PC-9 (cell line): ENCODE measurements at regions not wholly inside any gene's neighbourhood (a gene's known extent, or its start where the extent isn't known, plus 50 kb on each side); places are given as distances from the start of the nearest gene placed in this dataset.
"Not testable (repeated sequence)": the region's sequence is repeated elsewhere in the genome, so short reads cannot be mapped to it uniquely, and the experiment has no call there.

Source experiments
- BruUV-seq: library from RNA; stranded (reverse); fragments of 400-500 nt; replicated peaks from 2 replicates; lab custom pipeline; 2021; lab: Mats Ljungman, UMichigan
- CTCF ChIA-PET: fragments of 300-600 bp; sonication (Branson Sonifier 250); formaldehyde crosslinking; loops from one replicate; lab custom pipeline; 2022; ENCODE audit warnings: antibody characterized with exemption; lab: Charles Lee
- POLR2A ChIA-PET: fragments of 300-600 bp; sonication (Branson Sonifier 250); formaldehyde crosslinking; loops from one replicate; lab custom pipeline; 2022; ENCODE audit warnings: antibody characterized with exemption; ENCODE audit not compliant: unreplicated experiment; lab: Charles Lee
- DNase-seq, 2 experiments: peaks; one replicate each; pipeline versions ENCODE4 v3.0.0 to v3.0.0-alpha.2; 2015 to 2022; ENCODE audit warnings: mixed read lengths in 1 of 2
- H2AFZ ChIP-seq: fragments of 200-600 bp; sonication (generic); 2 replicates; pipeline ENCODE4 v1.8.1; 2017; ENCODE audit warnings: antibody characterized with exemption
- H3F3A ChIP-seq: fragments of 200-600 bp; sonication (generic); 2 replicates; pipeline ENCODE4 v1.8.1; 2017; ENCODE audit warnings: antibody characterized with exemption, mild to moderate bottlenecking, low read depth; ENCODE audit not compliant: insufficient read depth
- H3K27ac ChIP-seq: fragments of 200-600 bp; sonication (generic); 2 replicates; pipeline ENCODE4 v1.6.1; 2016; ENCODE audit warnings: mixed run types
- H3K27me3 ChIP-seq: fragments of 200-600 bp; sonication (generic); 2 replicates; pipeline ENCODE4 v1.6.1; 2016; ENCODE audit warnings: low read depth, mixed run types; ENCODE audit not compliant: insufficient read depth
- H3K36me3 ChIP-seq: fragments of 200-600 bp; sonication (generic); 2 replicates; pipeline ENCODE4 v1.6.1; 2016; ENCODE audit warnings: low read depth, mixed run types
- H3K4me1 ChIP-seq: fragments of 200-600 bp; sonication (generic); replicated peaks from 2 replicates; pipeline ENCODE4 v1.6.1; 2016; ENCODE audit warnings: mixed run types; ENCODE audit not compliant: insufficient read depth
- H3K4me2 ChIP-seq: fragments of 200-600 bp; sonication (generic); 2 replicates; pipeline ENCODE4 v1.6.1; 2017; ENCODE audit warnings: mixed run types
- H3K4me3 ChIP-seq: fragments of 200-600 bp; sonication (generic); 2 replicates; pipeline ENCODE4 v1.6.1; 2016; ENCODE audit warnings: mixed run types
- H3K79me2 ChIP-seq: fragments of 200-600 bp; sonication (generic); 2 replicates; pipeline ENCODE4 v1.6.1; 2017; ENCODE audit warnings: low read depth, mixed run types
- H3K9me2 ChIP-seq: fragments of 200-600 bp; sonication (generic); 2 replicates; pipeline ENCODE4 v1.8.1; 2017; ENCODE audit warnings: mild to moderate bottlenecking; ENCODE audit not compliant: insufficient read depth
- H3K9me3 ChIP-seq: fragments of 200-600 bp; sonication (generic); 2 replicates; pipeline ENCODE4 v1.8.1; 2016; ENCODE audit warnings: low read depth; ENCODE audit not compliant: insufficient read depth
- H4K20me1 ChIP-seq: fragments of 200-600 bp; sonication (generic); 2 replicates; pipeline ENCODE4 v1.8.1; 2017; ENCODE audit not compliant: insufficient read depth
- EZH2 ChIP-seq: fragments of 200-600 bp; sonication (generic); IDR thresholded peaks from 2 replicates; pipeline ENCODE4 v1.8.0; 2017; ENCODE audit warnings: antibody characterized with exemption, low read depth
- intact Hi-C: fragments of 100-400 bp; cut with micrococcal nuclease; formaldehyde crosslinking; loops from one replicate; pipeline ENCODE4 v1.10.0; 2022; ENCODE audit not compliant: unreplicated experiment
- TF ChIP-seq, protein P1 (sequence below): fragments of 200-600 bp; sonication (generic); conservative IDR thresholded peaks from 2 replicates; pipeline ENCODE4 v1.6.1; 2017; ENCODE audit warnings: mixed run types, antibody characterized with exemption, mild to moderate bottlenecking, moderate library complexity

DNA sequence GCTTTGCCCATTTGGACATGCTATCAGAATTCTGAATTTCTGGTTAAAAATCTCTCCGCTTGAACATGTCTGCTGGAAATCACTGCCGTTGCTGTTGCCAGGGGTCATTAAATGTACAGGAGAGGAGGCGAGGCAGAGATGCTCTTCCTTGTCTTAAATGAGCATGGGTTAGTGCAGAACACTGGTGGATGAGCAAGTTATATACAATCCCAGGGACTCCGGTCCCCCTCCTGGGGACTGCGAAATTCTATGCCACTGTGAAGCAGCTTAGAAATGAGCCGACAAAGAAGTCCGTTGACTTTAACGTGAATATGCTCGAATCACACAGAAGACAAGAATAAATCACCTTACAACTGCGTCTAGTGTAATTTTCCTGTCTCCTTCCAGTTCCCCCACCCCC is 95.1 kb upstream of the KLHL14 start:
- no peak overlapping the region for H3K27ac ChIP-seq
- H3K79me2 ChIP-seq, result no peaks in the 10 kb centered on the region
- H3K4me2 ChIP-seq, result no peak overlapping the region
- H2AFZ ChIP-seq, result no peak overlapping the region
- H3F3A ChIP-seq, result no peaks in the 10 kb centered on the region
- H3K27me3 ChIP-seq, result no peaks in the 10 kb centered on the region
- DNase-seq, result no peak
- intact Hi-C loops, result no loop called here
- H3K4me3 ChIP-seq, result no peak overlapping the region
- no peaks in the 10 kb centered on the region for H3K9me2 ChIP-seq
- H3K4me1 ChIP-seq, result no peaks in the 10 kb centered on the region
- CTCF ChIA-PET, result no interaction called here
- no peaks in the 10 kb centered on the region for H3K36me3 ChIP-seq
- POLR2A ChIA-PET, result interaction anchor here (0.6 kb wide), 1 partner anchor 116 kb away, joined by 10 read pairs; no protein-coding TSS in a partner anchor
- TF ChIP-seq, protein P1, sequence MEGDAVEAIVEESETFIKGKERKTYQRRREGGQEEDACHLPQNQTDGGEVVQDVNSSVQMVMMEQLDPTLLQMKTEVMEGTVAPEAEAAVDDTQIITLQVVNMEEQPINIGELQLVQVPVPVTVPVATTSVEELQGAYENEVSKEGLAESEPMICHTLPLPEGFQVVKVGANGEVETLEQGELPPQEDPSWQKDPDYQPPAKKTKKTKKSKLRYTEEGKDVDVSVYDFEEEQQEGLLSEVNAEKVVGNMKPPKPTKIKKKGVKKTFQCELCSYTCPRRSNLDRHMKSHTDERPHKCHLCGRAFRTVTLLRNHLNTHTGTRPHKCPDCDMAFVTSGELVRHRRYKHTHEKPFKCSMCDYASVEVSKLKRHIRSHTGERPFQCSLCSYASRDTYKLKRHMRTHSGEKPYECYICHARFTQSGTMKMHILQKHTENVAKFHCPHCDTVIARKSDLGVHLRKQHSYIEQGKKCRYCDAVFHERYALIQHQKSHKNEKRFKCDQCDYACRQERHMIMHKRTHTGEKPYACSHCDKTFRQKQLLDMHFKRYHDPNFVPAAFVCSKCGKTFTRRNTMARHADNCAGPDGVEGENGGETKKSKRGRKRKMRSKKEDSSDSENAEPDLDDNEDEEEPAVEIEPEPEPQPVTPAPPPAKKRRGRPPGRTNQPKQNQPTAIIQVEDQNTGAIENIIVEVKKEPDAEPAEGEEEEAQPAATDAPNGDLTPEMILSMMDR, result no peak
- no peak for TF ChIP-seq EZH2
- H3K9me3 ChIP-seq, result no peaks in the 10 kb centered on the region
- no TSS peak for BruUV-seq
- no peaks in the 10 kb centered on the region for H4K20me1 ChIP-seq

- Histone ChIP-seq H3K4me3 (no peak overlapping the region), H3K9me3 (no peaks in the 10 kb centered on the region), H3K79me2 (no peaks in the 10 kb centered on the region), H3K9me2 (no peaks in the 10 kb centered on the region), H3K36me3 (no peaks in the 10 kb centered on the region), H3K27ac (no peak overlapping the region), H3K4me2 (no peak overlapping the region), H3K27me3 (no peaks in the 10 kb centered on the region), H2AFZ (no peak overlapping the region), H4K20me1 (no peaks in the 10 kb centered on the region), H3F3A (no peaks in the 10 kb centered on the region), H3K4me1 (no peaks in the 10 kb centered on the region)
- intact Hi-C loops, result no loop called here
- DNase-seq, result no peak
- BruUV-seq, result no TSS peak
- TF ChIP-seq, protein P1, result no peak
- no peak for TF ChIP-seq EZH2
- POLR2A ChIA-PET, result no interaction called here
- CTCF ChIA-PET, result no interaction called here
These were observed 94.5 kb upstream of the KLHL14 start for GRCh38 chr18:32867330-32867729.

DNA sequence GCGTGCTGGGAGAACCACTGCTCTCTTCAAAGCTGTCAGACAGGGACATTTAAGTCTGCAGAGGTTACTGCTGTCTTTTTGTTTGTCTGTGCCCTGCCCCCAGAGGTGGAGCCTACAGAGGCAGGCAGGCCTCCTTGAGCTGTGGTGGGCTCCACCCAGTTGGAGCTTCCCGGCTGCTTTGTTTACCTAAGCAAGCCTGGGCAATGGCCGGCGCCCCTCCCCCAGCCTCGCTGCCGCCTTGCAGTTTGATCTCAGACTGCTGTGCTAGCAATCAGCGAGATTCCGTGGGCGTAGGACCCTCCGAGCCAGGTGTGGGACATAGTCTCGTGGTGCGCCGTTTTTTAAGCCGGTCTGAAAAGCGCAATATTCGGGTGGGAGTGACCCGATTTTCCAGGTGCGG is 89.2 kb upstream of the KLHL14 start:
- H3K36me3 ChIP-seq, BruUV-seq, H3F3A ChIP-seq, H3K79me2 ChIP-seq, H3K9me2 ChIP-seq, DNase-seq, intact Hi-C loops, POLR2A ChIA-PET, H3K27ac ChIP-seq, H2AFZ ChIP-seq, H3K4me2 ChIP-seq, H3K4me3 ChIP-seq, H4K20me1 ChIP-seq, H3K9me3 ChIP-seq, H3K4me1 ChIP-seq, H3K27me3 ChIP-seq, CTCF ChIA-PET: not testable (repeated sequence)

DNA sequence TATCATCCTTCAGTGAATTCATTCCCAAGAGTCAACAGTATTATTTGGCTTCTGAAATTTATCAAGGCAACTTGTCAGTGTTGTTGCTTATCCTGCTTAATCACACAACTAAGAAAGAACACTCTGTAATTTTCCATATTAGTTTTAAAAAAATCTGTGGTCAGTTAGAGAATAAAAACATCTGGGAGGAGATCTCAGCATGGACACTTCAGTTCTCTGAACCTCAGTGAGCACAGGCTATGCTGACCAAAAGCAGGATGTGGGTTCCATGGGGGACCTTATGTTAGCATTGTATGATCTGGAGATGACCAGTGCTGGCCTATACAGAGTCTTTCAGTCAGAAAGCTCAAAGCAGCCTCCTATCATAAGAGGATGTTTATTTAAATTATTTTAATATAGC is 79.1 kb upstream of the KLHL14 start:
- no peaks in the 10 kb centered on the region for H3F3A ChIP-seq
- ChIA-PET POLR2A (no interaction called here), CTCF (no interaction called here)
- no peak for TF ChIP-seq EZH2
- TF ChIP-seq, protein P1, result no peak
- intact Hi-C loops, result no loop called here
- H2AFZ ChIP-seq, result no peak overlapping the region
- H3K9me2 ChIP-seq, result no peaks in the 10 kb centered on the region
- H3K4me2 ChIP-seq, result no peak overlapping the region
- no peaks in the 10 kb centered on the region for H4K20me1 ChIP-seq
- no peaks in the 10 kb centered on the region for H3K79me2 ChIP-seq
- H3K27ac ChIP-seq, result no peak overlapping the region
- no peaks in the 10 kb centered on the region for H3K4me1 ChIP-seq
- H3K36me3 ChIP-seq, result no peaks in the 10 kb centered on the region
- no peaks in the 10 kb centered on the region for H3K27me3 ChIP-seq
- no peak overlapping the region for H3K4me3 ChIP-seq
- BruUV-seq, result no TSS peak
- H3K9me3 ChIP-seq, result no peaks in the 10 kb centered on the region
- no peak for DNase-seq
